Stimulated activated CD4-positive, alpha-beta T cell treated with anti-CD3 and anti-CD28 coated beads, Interleukin-4, amount 100 ng/mL, for 1 hour (primary cell): ENCODE measurements at regions not wholly inside any gene's neighbourhood (a gene's known extent, or its start where the extent isn't known, plus 50 kb on each side); places are given as distances from the start of the nearest gene placed in this dataset.

Experiments used
- DNase-seq: peaks from one replicate; pipeline ENCODE4 v3.0.0-alpha.2; 2020

- DNase-seq, result no peak
Observed at GRCh38 chr11:129265125-129265788, 73.1 kb upstream of the ARHGAP32 start.

GRCh38 chr11:129264114-129264513 is 72.0 kb upstream of the ARHGAP32 start:
- no peak for DNase-seq

GRCh38 chr11:129260750-129261149 is 68.6 kb upstream of the ARHGAP32 start:
- DNase-seq, result no peak

DNA sequence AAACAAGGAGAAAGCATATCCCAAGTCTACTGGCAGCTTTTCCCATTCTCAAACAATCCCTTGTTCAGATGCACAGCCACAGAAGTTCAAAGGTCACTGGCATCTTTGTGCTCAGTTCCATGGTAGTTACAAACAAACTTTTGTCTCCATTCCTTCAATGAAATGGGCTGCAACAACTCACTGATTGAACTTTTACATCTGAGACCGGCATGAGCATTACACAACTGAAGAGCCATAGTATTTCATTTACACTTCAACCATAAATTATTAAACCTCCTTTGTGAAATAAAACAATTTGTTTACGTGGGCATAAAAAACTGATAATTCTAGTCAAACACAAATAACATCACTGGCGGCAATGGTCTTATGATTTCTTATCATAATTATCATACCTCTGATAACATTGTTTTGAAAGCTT is 67.8 kb upstream of the ARHGAP32 start:
- no peak for DNase-seq

DNA sequence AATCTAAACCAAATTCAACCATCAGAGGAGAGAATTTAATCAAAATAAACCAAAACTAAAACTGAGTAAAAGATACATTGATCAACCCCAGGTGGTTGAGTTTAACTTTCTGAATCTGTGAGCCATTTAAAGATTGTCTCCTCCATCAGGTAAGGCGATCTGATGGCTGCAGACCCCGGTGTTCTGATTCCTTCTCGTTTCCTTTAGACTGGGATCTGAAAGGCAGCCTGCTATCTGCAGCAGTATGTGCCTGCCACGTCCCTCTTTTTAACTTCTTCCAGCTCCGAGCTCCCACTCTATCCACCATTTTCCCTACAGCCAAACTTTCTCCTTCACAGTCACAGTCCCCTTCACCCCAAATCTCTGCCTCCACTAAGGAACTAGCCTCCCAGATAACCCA is 66.1 kb upstream of the ARHGAP32 start:
- DNase-seq, result no peak

GRCh38 chr11:129257512-129257911 is 65.4 kb upstream of the ARHGAP32 start:
- no peak for DNase-seq

- no peak for DNase-seq
Observed at GRCh38 chr11:129252621-129253020, 60.5 kb upstream of the ARHGAP32 start.

DNA sequence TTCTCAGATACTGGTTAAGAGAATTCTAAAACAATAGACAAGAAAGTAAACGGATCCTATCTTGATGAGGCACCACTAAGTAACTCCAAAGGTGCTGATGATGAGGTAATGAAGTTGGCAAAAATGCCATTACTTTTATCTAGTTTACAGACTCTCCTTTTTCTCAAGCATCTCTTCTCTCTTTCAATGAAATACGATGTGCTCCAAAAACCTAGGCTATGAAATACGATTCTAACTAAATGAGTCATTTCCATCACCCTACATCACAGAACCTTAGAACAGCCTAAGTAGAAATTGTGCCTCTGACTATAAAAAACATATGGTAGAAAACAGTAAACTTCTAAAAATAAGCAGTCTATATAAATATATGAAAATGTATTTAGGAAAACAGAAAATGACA is 58.9 kb upstream of the ARHGAP32 start:
- no peak for DNase-seq

- no peak for DNase-seq
Observed at GRCh38 chr11:129249923-129250322, 57.8 kb upstream of the ARHGAP32 start.

DNA sequence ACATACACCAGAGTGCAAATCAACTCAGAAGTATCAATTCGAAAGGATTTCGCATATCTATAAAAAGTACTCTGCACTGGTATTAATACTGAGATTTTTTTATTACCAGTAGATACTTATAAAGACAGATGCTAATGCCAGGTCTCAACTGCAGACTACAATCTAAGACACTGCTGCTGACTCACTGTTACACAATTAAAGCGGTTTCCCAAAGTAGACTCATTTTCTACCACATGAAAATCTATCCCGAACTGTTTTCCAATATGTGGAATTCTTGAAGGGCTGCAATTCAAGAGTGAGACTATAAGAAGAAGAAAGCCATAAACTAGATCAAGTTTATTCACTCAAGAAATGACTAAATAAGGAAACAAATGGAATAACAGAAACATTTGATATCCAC is 57.2 kb upstream of the ARHGAP32 start:
- no peak for DNase-seq

DNA sequence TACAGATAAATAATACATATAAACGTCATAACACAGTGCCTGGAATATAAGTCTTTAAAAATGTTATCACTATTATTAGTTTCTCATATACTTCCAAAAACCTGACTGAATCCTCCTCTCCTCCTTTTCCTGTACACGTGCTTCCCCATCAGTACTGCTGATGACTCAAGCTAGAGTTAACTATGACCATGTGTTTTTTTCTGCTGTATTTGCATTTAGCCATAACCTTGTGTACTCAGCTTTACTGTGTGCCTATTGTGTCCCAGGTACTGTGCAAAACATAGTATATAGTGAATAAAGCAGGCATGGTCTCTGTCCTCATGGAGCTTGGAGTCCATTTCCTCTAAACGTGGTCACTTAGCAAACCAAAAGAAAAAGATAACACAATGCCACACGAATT is 56.5 kb upstream of the ARHGAP32 start:
- DNase-seq, result no peak

DNA sequence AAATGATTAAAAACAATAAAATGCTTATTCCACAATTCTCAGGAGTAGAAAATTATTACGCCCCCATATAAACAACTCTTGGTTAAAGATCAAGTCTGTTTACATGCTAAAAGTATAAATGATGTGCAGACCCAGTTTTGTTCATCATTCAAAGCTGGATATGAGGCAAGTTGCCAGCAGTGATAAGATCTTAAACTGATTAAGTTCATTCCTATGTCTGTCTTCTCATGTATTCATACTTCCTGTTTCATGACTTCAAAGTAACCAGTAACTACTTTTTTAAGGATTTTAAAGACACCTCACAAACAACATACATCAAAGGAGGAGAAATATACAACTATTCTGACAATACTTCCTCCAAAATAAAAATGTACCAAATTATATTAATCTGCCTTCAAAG is 55.0 kb upstream of the ARHGAP32 start:
- no peak for DNase-seq

- no peak for DNase-seq
Observed at GRCh38 chr11:129242855-129243254, 50.7 kb upstream of the ARHGAP32 start.
